HG02885 (cell line): ENCODE measurements at regions not wholly inside any gene's neighbourhood (a gene's known extent, or its start where the extent isn't known, plus 50 kb on each side); places are given as distances from the start of the nearest gene placed in this dataset.

Experiments
- ATAC-seq: cut with Tn5 transposase; IDR thresholded peaks from one replicate; pipeline ENCODE4 v1.9.1; 2021; ENCODE audit warnings: mild to moderate bottlenecking; ENCODE audit not compliant: unreplicated experiment, poor library complexity

DNA sequence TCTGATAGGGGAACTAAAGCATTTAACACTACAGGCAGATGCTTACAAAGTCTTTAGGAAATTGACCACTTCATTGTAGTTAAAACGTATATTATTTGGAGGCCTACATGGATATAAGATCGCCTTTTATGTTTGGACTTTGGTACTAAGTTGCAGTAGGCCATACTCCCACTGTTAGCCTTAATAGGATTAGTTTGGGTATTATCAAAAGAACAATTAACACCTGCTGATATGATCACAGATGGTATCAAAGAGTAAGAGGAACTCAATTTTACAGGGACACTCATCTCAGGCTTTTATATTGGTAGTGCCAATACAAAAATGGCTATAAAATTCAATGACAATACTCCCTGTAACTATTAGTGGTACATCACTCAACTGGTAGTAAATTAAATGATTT, 1183.0 kb downstream of the MAT2B start:
- ATAC-seq: no peak

DNA sequence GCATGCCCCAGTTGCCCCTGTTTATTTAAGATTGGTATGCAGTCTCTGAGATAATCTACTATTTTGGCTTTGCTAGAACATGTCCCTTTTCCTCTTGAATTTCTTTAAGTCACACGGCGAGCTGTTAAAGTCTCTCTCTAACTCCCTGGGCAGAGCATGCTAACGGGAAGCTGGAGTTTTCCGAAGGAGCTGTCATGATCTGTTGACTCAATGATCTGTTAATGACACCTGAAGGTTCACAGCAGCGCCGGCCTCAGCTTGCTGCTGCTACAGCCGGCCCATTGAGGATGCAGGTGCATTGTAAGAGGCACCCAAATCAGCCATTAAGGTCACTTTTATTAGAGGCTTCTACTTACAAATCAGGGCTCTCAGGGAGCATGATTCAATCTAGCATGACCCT, 1203.4 kb downstream of the MAT2B start:
- ATAC-seq: no peak

DNA sequence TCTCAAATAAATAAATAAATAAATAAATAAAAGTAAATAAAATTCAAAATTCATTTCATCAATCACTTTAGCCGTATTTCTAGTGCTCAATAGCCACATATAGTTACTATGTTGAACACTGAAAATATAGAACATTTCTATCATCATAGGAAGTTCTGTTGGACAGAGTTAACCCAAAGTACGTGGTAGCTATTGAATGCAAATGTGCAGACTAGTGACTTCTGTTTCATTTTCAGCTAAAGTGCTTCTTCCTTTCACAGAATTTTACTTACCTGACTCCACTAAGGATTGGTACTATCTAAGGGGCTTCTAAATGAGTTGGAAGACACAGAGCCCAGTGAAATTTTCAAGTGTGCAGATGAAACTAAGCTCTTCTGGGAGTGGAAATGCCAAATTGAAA, 1208.3 kb downstream of the MAT2B start:
- no peak for ATAC-seq

DNA sequence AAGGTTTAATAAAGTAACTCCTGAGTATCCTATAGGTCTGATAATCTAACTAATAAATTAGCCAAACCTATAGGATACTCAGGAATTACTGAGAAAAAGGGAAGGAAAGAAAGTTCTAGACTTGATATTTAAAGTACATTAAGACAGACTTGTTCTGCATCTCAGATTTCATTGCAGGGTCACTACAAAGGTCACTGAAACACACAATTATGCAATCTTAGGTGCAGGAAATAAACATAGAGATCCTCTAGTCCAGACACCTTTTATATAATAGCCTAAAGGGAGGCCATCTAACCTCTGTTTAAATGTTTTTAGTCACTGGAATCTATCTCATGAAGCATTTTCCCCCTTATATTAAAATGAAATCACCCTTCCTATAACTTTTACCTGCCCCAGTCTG, 1215.7 kb downstream of the MAT2B start:
- no peak for ATAC-seq

DNA sequence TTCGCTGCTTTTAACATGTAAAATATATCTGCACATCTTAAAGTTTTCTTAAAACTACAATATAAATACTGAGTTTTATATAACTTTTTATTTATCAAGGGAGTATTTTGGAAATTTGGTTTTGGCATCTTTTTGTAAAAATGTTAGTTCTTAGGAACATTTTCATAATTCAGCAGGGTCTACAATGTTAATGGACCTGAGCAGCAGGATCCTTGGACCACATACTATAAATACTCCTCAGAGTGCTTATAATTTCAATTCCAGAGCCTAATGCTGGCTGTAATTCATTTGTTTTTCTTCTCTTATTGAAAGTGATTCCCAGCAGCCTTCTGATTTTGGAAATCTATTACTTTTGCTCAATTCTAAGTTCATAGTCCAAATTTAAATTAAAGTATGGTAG, 1216.2 kb downstream of the MAT2B start:
- ATAC-seq: no peak

DNA sequence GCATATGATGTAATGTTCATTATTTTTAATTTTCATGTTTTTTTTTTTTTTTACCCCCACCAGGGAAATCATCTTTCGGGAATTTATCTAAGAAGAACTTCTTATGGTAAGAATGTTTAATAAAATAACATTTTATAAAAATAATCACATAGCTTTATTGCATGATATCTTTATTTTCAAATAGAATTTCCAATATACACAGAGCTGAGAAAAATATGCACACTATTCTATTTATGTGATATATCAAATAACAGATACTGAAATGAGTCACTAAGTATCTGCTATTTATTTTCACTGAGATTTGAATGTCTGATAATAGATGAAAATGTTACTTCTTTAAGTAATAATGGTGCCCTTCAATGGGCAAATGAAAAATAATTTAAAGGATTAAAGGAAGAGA, 1217.3 kb downstream of the MAT2B start:
- ATAC-seq: no peak

DNA sequence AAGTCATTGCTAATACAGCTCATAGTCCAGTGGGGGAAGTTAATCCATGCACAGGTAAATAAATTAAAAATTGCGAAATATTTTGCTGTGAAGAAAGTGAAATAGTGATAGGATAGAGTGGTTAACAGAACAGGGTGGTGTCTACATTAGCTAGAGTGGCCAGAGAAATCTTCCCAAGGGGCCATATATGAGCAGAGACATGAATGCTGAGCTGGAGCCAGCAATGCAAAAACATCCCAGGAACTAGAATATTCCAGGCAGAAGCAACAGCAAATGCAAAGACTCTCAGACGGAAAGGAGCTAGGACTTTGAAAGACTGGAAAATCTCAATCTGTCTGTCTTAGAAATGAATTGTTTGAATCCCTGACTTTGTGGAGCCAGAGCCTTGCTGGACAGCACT, 1221.6 kb downstream of the MAT2B start:
- no peak for ATAC-seq

DNA sequence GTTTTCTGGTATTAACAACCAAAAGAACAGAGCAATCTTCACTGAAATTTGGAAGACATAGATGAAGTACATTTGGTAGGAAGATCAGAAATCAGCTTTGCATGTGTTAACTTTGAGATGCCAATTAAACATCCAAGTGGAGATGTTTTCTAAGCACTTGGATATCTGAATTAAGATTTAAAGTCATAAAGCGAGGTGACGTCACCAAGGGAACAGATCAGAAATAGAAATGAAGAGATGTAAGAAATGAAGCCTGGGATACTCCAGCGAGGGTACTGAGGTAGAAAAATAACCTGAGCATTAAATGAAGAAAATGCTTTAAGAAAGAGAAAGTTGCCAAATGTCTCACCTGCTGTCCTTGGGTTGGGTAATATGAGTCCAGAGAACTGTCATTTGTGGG, 1223.3 kb downstream of the MAT2B start:
- ATAC-seq: no peak

DNA sequence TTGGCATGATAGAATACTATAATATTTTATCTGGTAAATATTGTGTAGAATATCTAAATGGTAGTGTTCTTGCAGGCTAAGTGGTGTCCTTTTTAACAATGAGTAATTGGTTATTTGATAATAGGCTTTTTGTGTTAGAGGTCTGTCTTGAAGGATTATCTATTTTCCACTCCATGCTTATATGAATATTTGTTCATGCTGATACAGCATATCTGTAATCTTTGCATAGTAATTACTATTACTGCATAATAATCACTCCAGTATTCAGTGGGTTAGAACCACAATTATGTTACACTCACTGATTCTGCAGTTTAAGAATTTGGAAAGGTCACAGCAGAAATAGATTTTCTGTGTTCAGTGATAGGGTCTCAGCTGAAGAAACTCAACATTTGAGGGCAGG, 1229.9 kb downstream of the MAT2B start:
- no peak for ATAC-seq

DNA sequence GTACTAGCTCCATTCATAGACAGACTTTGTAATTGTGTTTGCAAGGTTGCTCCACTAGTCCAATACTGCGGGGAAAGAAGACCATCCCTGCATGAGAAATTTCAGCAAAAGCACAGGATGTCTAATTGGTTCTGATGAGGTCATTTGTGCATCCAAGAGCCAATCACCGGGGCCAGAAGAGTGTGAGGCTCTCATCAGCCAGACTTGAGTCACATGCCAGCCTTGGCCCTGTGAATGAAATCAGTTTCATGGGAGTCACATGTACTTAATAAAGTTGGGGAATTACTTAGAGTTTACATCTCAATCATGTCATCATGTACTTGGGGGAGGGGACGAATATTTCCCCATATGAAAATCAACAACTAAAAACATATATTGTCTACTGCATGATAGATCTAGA, 1236.0 kb downstream of the MAT2B start:
- no peak for ATAC-seq

DNA sequence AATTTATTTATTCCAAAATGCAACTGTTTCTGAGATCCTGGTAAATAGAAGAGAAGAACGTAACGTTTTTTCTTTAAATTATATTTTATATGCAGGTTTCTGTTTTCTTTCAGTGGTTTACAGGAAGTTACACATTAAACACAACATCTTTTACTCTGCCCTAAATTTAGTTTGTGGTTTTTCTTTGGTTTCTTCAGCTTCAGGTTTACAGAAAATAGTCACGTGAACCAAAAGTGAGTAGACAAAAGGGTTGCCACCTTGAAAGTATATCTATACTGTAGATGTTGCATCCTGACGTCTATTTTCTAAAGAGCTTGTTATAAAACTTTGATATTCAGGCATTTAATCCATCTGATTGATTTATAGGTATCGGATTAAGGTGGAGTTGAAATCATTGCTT, 1236.6 kb downstream of the MAT2B start:
- ATAC-seq: peak; percentile 85

DNA sequence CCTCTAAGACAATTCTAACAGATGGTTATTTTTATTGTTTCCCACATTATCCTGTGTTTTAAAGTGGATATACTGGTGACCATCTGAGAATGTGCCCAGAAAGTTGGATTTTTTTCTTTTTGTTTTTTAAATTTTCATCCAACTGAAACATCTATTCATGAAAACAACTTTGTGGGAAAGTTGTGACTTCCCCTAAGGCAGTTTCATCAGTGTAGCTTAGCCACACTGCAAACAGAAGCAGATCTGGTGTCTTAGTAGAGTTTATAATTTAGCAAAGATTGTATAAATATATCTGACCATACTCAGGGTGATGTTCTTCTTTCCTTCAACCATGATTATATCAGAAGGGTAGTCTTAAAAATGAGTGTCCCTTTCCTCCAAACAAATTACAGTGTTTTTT, 1241.3 kb downstream of the MAT2B start:
- no peak for ATAC-seq

DNA sequence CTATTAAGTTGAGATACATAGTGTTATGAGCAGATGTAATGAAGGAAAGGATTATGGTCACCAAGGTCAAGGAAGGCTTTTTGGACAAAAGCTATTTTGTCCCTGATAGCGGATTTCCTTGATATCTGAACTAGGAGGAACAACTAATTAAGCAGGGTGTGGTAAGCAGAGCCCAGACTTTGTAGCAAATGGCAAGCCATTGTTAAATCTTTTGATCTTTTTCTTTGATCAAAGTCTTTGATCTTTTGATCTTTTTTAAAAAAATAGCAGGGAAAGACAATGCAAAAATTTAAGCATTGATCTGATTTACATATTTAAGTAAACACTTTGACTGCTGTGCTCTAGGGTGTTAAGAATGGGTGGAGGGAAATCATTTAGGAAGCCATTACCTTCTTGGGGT, 1242.0 kb downstream of the MAT2B start:
- no peak for ATAC-seq

DNA sequence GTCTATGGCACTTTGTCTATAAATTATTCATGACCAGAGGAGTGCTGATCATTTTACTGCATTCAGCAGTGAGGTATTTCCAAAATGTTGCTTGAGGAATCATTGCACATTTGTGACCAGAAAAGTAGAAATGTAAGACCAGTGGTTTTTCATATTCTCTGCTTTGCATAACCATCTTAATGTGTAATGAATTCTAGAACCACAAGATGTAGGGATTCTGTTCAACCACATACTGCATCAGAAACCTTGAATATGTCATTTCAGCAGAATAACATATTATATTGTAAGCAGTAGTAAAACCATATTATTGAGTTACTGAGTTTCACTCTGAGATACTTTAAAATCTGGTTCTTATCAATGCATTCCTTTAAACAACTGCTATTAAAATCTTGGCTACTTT, 1243.4 kb downstream of the MAT2B start:
- ATAC-seq: peak; percentile 53

DNA sequence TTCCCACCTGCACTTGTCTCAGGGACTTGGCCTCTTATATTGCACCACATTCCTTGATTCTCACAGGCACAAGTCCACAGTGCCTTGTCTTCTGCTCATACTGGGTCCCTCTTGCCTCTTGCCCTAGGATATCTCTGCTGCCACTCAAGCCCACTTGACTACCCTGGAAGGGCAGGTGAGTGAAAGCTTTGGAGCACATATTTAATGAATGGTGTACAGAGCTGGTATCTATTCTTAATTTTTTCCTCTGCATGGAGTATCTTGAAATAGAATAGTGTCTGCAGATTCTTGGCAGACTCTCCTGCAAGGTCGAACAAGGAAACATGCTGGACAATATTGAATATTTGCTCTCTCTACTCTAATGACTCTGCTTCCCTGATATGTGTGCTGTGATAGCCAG, 1248.0 kb downstream of the MAT2B start:
- no peak for ATAC-seq

DNA sequence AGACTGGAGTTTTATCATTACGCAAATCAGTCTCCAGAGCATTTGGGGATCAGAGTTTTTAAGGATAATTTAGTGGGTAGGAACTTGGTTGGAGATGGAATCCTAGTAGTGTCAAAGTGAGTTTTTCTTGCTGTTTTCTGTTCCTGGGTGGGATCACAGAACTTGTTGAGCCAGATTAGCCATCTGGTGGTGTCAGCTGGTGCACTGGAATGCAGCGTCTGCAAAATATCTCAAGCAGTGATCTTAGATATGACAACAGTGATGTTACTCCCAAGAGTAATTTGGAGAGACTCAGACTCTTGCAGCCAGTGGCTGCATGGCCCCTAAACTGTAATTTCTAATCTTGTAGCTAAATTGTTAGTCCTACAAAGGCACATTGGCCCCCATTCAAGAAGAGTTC, 1257.8 kb downstream of the MAT2B start:
- no peak for ATAC-seq

DNA sequence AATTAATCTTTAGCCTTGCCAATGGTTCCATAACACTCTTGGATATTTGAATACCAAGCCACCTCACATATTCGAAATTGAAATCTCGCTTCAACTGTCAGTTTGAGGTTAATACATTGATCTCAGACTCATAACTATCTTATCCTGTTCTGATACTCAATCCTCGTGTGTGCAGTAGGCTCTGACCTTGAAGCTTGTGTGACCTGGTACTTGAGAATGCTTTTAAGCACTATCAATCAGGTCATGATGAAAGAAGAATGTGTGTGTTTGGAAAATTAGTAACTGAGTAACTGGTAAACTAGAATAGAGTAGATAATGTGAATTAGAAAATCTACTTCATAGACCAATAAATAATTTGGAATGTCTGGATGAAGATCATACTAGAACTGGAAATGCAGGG, 1266.7 kb downstream of the MAT2B start:
- no peak for ATAC-seq

DNA sequence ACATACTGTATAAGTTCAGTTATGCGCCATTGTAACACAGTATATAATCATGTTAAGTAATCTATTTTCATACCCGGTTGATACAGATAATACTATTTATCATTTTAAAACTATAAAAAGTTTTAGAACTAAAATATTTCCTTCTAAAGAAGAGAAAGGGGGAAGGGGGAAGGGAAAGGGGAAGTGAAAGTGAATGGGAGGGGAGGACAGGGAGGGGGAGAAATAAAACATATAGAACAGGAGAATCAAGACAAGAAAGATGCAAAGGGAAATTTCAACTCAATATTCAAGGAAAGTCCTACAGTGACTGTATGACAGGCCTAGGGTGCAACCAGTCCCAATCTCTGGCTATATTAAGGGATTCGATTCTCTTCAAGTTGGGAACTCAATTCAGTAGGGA, 1278.8 kb downstream of the MAT2B start:
- no peak for ATAC-seq

DNA sequence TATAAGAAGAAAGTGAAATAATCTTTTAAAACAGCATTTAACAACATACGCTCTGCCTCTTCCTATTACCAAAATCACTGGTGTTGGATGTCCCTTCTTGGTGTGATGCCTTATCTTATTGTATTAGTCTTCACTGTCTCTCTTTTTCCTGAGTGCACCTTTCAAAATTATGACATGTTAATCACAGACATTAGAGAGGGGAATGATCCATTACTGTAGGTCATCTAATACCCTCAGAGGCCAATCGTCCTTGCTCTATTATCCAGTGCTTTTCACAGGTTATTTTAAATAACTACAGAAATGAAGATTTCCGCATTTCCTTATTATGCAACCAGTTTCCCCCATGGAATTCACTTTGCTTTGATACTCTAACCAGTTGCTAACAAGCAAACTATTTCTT, 1292.7 kb downstream of the MAT2B start:
- no peak for ATAC-seq

DNA sequence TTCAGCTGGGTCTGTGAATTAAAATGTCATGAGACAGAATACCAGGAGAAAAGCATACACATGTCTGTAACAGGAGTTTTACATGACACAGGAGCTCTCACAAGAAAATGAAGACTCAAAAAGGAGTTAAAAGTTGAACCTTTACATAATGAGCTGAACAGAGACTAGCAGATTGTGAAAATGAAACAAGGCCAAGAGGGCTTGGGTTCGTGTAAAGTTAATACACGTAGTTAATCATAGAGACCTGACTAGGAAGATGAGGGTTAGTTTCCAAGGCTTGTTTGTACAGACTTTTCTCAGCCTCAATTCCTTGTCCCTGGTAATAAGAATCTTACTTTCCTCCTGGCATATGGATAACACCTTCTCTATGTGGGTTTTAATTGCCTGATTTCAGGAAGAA, 1294.0 kb downstream of the MAT2B start:
- ATAC-seq: no peak

DNA sequence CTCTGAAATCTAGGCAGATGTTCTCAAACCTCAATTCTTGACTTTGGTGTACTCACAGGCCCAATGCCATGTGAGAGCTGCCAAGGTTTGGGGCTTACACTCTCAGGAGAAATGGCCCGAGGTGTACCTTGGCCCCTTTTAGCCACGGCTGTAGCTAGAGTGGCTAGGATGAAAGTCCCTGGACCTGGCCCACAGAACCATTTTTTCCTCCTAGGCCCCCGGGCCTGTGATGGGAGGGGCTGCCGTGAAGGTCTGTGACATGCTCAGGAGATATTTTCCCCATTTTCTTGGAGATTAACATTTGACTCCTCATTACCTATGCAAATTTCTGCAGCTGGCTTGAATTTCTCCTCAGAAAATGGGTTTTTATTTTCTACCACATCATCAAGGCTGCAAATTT, 1296.5 kb downstream of the MAT2B start:
- no peak for ATAC-seq

DNA sequence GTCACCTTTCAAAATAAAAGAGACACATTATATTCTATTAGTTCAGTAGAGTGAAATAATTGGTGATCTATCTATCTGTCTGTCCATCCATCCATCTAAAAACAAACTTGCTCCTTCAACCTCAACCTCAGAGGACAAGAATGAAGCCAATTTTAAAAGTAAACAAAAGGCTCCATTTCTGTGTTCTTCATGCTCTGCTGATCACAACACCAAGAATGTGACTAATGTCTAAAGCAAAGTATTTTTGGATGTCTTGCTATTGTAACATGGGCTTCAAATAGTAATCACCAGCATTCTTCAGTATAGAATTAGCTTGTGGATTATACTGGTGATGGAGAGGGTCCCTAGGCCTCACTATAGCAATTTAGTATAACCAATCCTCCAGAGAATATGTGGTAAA, 1304.4 kb downstream of the MAT2B start:
- ATAC-seq: peak; percentile 80

DNA sequence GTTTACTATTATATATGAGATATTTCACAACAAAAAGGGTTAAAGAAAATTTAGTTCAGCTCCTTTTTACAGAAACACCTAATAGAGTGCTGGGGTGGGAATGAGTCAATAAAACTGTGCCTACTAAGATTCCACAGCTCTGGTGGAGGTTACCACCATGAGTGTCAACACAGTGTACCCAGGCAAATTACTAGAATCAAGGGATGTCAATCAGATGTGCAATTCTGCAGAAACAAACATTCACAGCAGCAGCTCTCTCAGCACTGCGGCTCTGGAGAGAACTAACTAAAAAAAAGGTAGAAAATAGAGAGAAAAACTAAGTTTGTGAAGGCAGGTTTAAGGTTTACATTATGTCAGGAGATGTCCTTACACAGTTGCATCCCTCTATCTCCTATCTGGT, 1313.0 kb downstream of the MAT2B start:
- ATAC-seq: no peak

DNA sequence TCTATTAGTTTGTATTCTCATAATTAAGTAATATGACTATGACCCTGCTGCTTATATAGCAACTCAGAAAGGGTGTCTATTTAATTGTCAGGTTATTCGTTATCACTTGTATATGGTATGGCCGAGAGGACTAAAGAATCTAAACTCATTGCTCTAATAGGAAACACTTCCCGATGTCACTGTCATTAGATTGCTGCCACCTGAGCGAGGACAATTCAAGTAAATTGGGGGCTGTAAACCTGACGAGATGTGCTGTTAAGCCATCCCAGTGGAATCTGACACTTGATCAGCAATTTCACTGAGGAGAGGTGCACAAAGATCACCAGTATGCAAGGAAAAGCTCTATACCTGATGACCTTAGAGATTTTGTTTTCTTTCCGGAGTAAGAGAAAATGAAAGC, 1319.3 kb downstream of the MAT2B start:
- no peak for ATAC-seq
